SU-DHL-6 (cell line): ENCODE measurements at regions not wholly inside any gene's neighbourhood (a gene's known extent, or its start where the extent isn't known, plus 50 kb on each side); places are given as distances from the start of the nearest gene placed in this dataset.

ENCODE experiments used
- EZH2phosphoT487 ChIP-seq: fragments of 200-600 bp; sonication (generic), shearing (Covaris generic); conservative IDR thresholded peaks from 2 replicates; pipeline ENCODE4 v1.6.1; 2018; ENCODE audit warnings: mild to moderate bottlenecking, antibody characterized with exemption, low read length, moderate library complexity, mixed read lengths
- TF ChIP-seq, protein P1 (sequence below): fragments of 200-600 bp; sonication (generic); IDR thresholded peaks from one replicate; pipeline ENCODE4 v1.5.1; 2017; ENCODE audit warnings: antibody characterized with exemption, mild to moderate bottlenecking, low read length, moderate library complexity; ENCODE audit not compliant: insufficient read depth, poor library complexity, severe bottlenecking

DNA sequence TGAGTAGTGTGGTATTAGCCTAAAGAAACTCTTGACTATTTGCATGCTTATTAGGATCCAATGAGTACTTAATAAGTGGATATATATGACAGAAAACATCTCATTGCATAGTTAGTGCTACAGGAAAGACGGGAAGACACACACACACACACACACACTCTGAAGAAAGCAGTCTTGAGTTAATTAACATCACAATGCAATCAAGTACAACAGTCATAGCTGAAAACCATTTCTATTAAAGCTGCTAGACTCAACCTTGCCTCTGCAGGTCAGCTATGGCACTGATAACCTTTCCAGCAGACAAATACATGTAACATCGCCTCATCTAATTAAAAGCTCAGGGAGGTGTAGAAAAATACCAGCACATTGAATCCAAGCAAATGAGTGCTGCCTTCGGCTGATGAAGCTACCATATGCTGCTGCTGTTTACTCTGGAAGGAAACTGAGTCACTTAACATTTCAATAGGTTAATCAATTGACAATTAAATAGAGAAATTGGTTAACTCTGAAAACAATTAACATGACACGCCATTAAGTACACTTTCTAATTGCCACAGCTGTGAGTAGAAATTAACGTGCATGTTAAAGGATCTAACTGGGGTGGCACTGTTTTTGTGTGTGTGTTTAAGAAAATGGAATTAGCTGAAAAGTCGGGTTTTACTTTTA lies 93.2 kb upstream of the OTX2 start:
- TF ChIP-seq, protein P1, sequence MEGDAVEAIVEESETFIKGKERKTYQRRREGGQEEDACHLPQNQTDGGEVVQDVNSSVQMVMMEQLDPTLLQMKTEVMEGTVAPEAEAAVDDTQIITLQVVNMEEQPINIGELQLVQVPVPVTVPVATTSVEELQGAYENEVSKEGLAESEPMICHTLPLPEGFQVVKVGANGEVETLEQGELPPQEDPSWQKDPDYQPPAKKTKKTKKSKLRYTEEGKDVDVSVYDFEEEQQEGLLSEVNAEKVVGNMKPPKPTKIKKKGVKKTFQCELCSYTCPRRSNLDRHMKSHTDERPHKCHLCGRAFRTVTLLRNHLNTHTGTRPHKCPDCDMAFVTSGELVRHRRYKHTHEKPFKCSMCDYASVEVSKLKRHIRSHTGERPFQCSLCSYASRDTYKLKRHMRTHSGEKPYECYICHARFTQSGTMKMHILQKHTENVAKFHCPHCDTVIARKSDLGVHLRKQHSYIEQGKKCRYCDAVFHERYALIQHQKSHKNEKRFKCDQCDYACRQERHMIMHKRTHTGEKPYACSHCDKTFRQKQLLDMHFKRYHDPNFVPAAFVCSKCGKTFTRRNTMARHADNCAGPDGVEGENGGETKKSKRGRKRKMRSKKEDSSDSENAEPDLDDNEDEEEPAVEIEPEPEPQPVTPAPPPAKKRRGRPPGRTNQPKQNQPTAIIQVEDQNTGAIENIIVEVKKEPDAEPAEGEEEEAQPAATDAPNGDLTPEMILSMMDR: no peak
- no peak for TF ChIP-seq EZH2phosphoT487
